ENCODE measurements at regions not wholly inside any gene's neighbourhood (a gene's known extent, or its start where the extent isn't known, plus 50 kb on each side); places are given as distances from the start of the nearest gene placed in this dataset.

DNA sequence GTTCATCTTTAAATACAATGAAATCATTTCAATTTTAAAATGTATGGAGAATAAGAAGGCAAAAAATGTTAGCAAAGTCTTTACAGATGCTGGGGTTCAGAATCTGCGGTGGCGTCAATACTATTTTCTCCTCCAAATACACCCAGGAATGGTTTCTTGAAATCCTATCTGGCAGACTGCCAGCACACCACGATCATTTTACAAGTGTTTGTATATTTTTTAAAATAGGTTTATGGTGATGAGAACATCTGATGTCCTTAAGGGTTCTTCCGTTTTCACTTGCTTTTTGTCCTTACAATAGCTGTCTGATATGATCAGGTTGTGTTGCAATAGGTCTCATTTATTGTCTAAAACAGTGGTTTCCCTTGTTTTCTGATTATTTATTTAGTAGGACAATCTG lies 89.6 kb downstream of the CMPK2 start:
- no TSS peak for BruUV-seq (replicated peaks)
- Histone ChIP-seq H2AFZ (ENCODE audit: low read length) (no peak overlapping the region), H3K4me3 (replicated peaks in 1 of 3; ENCODE audit: insufficient read depth in 1 of 3, low read depth in 2 of 3, low read length in 3 of 3) (no peak overlapping the region), H3K27me3 (ENCODE audit: control insufficient read depth in 1 of 2, insufficient read depth in 2 of 2, low read length in 2 of 2) (peaks cover 0 to 38% of the 10 kb centered on the region in 2 experiments; a peak in 4 of 5 replicates), H3K4me2 (ENCODE audit: low read depth, low read length) (no peak overlapping the region), H4K20me1 (ENCODE audit: insufficient read depth, low read length) (peaks cover 3% of the 10 kb centered on the region; the same call in 1 of the 2 replicates), H3K9ac (ENCODE audit: insufficient read depth, low read depth, low read length) (no peak overlapping the region), H3K9me3 (ENCODE audit: low read length) (no peaks in the 10 kb centered on the region), H3K79me2 (ENCODE audit: insufficient read depth, low read length) (no peaks in the 10 kb centered on the region), H3K27ac (ENCODE audit: extremely low read length, insufficient read depth, low read length) (no peak overlapping the region), H3K4me1 (ENCODE audit: insufficient read depth, low read length) (no peaks in the 10 kb centered on the region), H3K36me3 (replicated peaks in 1 of 2; ENCODE audit: control insufficient read depth in 1 of 2, insufficient read depth in 2 of 2, low read length in 2 of 2) (no peaks in the 10 kb centered on the region)
- no peak for FAIRE-seq
- peak; percentile 56; the same call in 1 of the 2 replicates for TF ChIP-seq LCORL (IDR thresholded peaks at IDR 0.05)
- no peak for TF ChIP-seq LCORL (CRISPR knock-in tag; IDR thresholded peaks at IDR 0.05)
- no peak for TF ChIP-seq JDP2 (CRISPR knock-in tag; IDR thresholded peaks at IDR 0.05; ENCODE audit: borderline replicate concordance)
- peak; percentile 45 for TF ChIP-seq CEBPB (IDR thresholded peaks at IDR 0.05; ENCODE audit: borderline replicate concordance, low read depth, low read length)
- ChIA-PET CTCF (ENCODE audit: low intra/inter-chr PET ratio, low total read pairs) (no interaction called here), POLR2A (no interaction called here)
- WGBS (ENCODE audit: low lambda C conversion rate) = 38% methylated on average over 4 of the region's 4 CpGs
- no peak for ATAC-seq
- in situ Hi-C loops (cut with HindIII; ENCODE audit: extremely low pct_ligation_motif_present, low pct_unique_long_range_greater_than_20kb) (no loop called here), intact Hi-C loops (cut with micrococcal nuclease; ENCODE audit: unreplicated experiment) (no loop called here)
- no peak for DNase-seq (ENCODE audit: low spot score)

DNA sequence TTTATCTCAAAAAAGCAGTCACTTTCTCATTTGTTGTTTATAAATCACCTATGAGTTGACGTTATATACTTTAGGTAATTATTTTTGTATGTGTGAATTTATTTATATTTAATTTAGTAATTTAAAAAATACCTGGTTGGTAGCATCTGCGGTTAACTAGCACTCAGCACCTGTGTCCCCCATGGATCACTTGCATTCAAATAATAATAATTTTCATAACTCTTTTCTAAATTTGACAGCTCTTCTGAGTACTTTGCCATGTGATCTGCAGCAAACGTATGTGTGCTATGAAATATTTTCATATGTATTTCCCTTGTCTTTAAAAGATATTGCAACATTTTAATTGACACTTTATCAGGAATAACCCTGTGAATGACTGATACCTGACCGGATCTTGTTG lies 88.1 kb downstream of the CMPK2 start:
- DNase-seq (ENCODE audit: low spot score) (no peak), FAIRE-seq (no peak), ATAC-seq (no peak)
- Histone ChIP-seq H3K9me3 (ENCODE audit: low read length) (no peaks in the 10 kb centered on the region), H3K27me3 (ENCODE audit: control insufficient read depth in 1 of 2, insufficient read depth in 2 of 2, low read length in 2 of 2) (peaks cover 1 to 24% of the 10 kb centered on the region in 2 experiments; a peak in 4 of 5 replicates), H3K27ac (ENCODE audit: extremely low read length, insufficient read depth, low read length) (no peak overlapping the region), H4K20me1 (ENCODE audit: insufficient read depth, low read length) (peaks cover 3% of the 10 kb centered on the region; the same call in 1 of the 2 replicates), H3K79me2 (ENCODE audit: insufficient read depth, low read length) (no peaks in the 10 kb centered on the region), H3K9ac (ENCODE audit: insufficient read depth, low read depth, low read length) (no peak overlapping the region), H2AFZ (ENCODE audit: low read length) (no peak overlapping the region), H3K4me3 (replicated peaks in 1 of 3; ENCODE audit: insufficient read depth in 1 of 3, low read depth in 2 of 3, low read length in 3 of 3) (no peak overlapping the region), H3K4me1 (ENCODE audit: insufficient read depth, low read length) (no peaks in the 10 kb centered on the region), H3K4me2 (ENCODE audit: low read depth, low read length) (no peak overlapping the region), H3K36me3 (replicated peaks in 1 of 2; ENCODE audit: control insufficient read depth in 1 of 2, insufficient read depth in 2 of 2, low read length in 2 of 2) (no peaks in the 10 kb centered on the region)
- in situ Hi-C loops (cut with HindIII; ENCODE audit: extremely low pct_ligation_motif_present, low pct_unique_long_range_greater_than_20kb) (no loop called here), intact Hi-C loops (cut with micrococcal nuclease; ENCODE audit: unreplicated experiment) (no loop called here)
- ChIA-PET CTCF (ENCODE audit: low intra/inter-chr PET ratio, low total read pairs) (no interaction called here), POLR2A (no interaction called here)
- 32% methylated on average over 4 of the region's 4 CpGs for WGBS (ENCODE audit: low lambda C conversion rate)
- BruUV-seq (replicated peaks) = no TSS peak
- TF ChIP-seq, protein P1, sequence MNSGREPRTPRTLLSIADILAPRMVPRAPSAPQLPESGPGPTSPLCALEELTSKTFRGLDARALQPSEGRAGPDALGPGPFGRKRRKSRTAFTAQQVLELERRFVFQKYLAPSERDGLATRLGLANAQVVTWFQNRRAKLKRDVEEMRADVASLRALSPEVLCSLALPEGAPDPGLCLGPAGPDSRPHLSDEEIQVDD (CRISPR knock-in tag; IDR thresholded peaks at IDR 0.05; ENCODE audit: borderline replicate concordance) = no peak
- TF ChIP-seq HNRNPH1 (optimal IDR thresholded peaks at IDR 0.05; ENCODE audit: low read depth, low read length) (no peak), RAD51 (IDR thresholded peaks at IDR 0.05; ENCODE audit: borderline replicate concordance) (no peak), ISL2 (CRISPR knock-in tag; IDR thresholded peaks at IDR 0.05) (no peak), SMAD3 (CRISPR knock-in tag; IDR thresholded peaks at IDR 0.05) (no peak), PHF8 (CRISPR knock-in tag; IDR thresholded peaks at IDR 0.05) (no peak), NFYC (CRISPR knock-in tag; IDR thresholded peaks at IDR 0.05) (no peak), GFI1 (CRISPR knock-in tag; IDR thresholded peaks at IDR 0.05; ENCODE audit: borderline replicate concordance) (no peak), GABPA (IDR thresholded peaks at IDR 0.05; ENCODE audit: low read depth, low read length) (no peak), GABPA (CRISPR knock-in tag; IDR thresholded peaks at IDR 0.05; ENCODE audit: low read depth) (no peak)
- TF ChIP-seq, protein P2, sequence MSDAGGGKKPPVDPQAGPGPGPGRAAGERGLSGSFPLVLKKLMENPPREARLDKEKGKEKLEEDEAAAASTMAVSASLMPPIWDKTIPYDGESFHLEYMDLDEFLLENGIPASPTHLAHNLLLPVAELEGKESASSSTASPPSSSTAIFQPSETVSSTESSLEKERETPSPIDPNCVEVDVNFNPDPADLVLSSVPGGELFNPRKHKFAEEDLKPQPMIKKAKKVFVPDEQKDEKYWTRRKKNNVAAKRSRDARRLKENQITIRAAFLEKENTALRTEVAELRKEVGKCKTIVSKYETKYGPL (CRISPR knock-in tag; IDR thresholded peaks at IDR 0.05) = no peak
- TF ChIP-seq, protein P3, sequence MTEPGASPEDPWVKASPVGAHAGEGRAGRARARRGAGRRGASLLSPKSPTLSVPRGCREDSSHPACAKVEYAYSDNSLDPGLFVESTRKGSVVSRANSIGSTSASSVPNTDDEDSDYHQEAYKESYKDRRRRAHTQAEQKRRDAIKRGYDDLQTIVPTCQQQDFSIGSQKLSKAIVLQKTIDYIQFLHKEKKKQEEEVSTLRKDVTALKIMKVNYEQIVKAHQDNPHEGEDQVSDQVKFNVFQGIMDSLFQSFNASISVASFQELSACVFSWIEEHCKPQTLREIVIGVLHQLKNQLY (CRISPR knock-in tag; IDR thresholded peaks at IDR 0.05) = no peak
- TF ChIP-seq, protein P4, sequence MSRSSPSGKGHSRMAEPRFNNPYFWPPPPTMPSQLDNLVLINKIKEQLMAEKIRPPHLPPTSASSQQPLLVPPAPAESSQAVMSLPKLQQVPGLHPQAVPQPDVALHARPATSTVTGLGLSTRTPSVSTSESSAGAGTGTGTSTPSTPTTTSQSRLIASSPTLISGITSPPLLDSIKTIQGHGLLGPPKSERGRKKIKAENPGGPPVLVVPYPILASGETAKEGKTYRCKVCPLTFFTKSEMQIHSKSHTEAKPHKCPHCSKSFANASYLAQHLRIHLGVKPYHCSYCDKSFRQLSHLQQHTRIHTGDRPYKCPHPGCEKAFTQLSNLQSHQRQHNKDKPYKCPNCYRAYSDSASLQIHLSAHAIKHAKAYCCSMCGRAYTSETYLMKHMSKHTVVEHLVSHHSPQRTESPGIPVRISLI (CRISPR knock-in tag; IDR thresholded peaks at IDR 0.05; ENCODE audit: borderline replicate concordance) = no peak
- TF ChIP-seq, protein P5, sequence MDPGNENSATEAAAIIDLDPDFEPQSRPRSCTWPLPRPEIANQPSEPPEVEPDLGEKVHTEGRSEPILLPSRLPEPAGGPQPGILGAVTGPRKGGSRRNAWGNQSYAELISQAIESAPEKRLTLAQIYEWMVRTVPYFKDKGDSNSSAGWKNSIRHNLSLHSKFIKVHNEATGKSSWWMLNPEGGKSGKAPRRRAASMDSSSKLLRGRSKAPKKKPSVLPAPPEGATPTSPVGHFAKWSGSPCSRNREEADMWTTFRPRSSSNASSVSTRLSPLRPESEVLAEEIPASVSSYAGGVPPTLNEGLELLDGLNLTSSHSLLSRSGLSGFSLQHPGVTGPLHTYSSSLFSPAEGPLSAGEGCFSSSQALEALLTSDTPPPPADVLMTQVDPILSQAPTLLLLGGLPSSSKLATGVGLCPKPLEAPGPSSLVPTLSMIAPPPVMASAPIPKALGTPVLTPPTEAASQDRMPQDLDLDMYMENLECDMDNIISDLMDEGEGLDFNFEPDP (CRISPR knock-in tag; conservative IDR thresholded peaks at IDR 0.05) = no peak

Data from HepG2 (cell line).